ENCODE measurements at regions not wholly inside any gene's neighbourhood (a gene's known extent, or its start where the extent isn't known, plus 50 kb on each side); places are given as distances from the start of the nearest gene placed in this dataset.

DNA sequence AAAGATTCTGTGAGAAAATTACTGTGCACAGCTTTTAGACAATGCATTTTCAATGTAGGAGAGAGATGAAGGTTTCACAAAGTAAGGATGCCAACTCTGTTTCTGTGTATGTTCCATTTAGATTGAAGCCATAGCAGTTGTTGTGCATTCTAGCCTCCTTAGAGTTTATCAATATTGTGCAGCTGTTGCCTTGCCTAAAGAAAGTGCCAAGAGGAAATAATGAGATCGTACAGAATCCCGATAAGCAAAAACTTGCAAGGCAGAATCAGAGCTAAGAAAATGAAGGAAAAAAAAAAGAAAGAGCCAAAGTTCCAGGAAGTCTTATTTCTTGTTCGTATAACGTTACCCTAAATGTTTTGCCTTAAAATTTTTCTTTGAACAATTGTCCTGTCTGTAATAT lies 965.0 kb downstream of the DCDC2C start:
- no peaks in the 10 kb centered on the region for H3K79me2 ChIP-seq (ENCODE audit: insufficient read depth, low read length)
- no peak overlapping the region for H3K4me2 ChIP-seq (ENCODE audit: insufficient read depth, low read length)
- TF ChIP-seq EZH2 (IDR thresholded peaks at IDR 0.05; ENCODE audit: borderline replicate concordance, low read depth, low read length, severe bottlenecking) = no peak
- TF ChIP-seq, protein P1, sequence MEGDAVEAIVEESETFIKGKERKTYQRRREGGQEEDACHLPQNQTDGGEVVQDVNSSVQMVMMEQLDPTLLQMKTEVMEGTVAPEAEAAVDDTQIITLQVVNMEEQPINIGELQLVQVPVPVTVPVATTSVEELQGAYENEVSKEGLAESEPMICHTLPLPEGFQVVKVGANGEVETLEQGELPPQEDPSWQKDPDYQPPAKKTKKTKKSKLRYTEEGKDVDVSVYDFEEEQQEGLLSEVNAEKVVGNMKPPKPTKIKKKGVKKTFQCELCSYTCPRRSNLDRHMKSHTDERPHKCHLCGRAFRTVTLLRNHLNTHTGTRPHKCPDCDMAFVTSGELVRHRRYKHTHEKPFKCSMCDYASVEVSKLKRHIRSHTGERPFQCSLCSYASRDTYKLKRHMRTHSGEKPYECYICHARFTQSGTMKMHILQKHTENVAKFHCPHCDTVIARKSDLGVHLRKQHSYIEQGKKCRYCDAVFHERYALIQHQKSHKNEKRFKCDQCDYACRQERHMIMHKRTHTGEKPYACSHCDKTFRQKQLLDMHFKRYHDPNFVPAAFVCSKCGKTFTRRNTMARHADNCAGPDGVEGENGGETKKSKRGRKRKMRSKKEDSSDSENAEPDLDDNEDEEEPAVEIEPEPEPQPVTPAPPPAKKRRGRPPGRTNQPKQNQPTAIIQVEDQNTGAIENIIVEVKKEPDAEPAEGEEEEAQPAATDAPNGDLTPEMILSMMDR (IDR thresholded peaks at IDR 0.05; ENCODE audit: borderline replicate concordance, extremely low read depth, low read length, poor library complexity, severe bottlenecking) = no peak
- H3K9ac ChIP-seq (ENCODE audit: low read depth, low read length) = no peak overlapping the region
- no peak overlapping the region for H3K27ac ChIP-seq (ENCODE audit: low read length)
- no peaks in the 10 kb centered on the region for H3K9me3 ChIP-seq (ENCODE audit: insufficient read depth, low read length, severe bottlenecking)
- ATAC-seq (ENCODE audit: insufficient read depth, low read depth) (no peak), DNase-seq (no peak)
- H3K4me3 ChIP-seq (ENCODE audit: low read depth in 1 of 2, low read length in 2 of 2) = no peak overlapping the region
- H4K20me1 ChIP-seq (ENCODE audit: insufficient read depth, low read length) = no peaks in the 10 kb centered on the region
- H3K27me3 ChIP-seq (ENCODE audit: insufficient read depth, low read length, poor library complexity) = no peaks in the 10 kb centered on the region
- H3K36me3 ChIP-seq (ENCODE audit: insufficient read depth, low read length) = no peaks in the 10 kb centered on the region
- no peak overlapping the region for H2AFZ ChIP-seq (ENCODE audit: low read depth, low read length)
- peaks cover 7% of the 10 kb centered on the region for H3K4me1 ChIP-seq (ENCODE audit: insufficient read depth, low read length)

DNA sequence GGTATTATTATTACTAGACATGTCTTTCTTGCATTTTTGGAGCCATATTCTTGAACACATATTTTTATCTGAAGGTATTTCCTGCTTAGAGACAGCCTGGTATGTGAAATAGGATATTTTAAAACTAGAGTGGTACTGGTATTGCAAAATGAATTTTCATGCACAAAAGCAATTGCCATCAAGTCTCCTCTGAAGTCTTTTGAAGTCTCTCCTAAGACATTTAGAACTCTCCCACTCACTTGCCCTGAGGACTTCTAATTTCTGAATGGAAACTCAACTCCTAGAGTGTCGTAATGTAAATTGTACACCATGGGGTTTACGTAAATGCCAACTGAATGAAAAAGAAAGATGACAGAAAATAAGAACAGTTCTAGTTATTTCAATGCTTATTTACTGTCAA lies 967.0 kb downstream of the DCDC2C start:
- no peak overlapping the region for H3K27ac ChIP-seq (ENCODE audit: low read length)
- peaks cover 27% of the 10 kb centered on the region for H3K4me1 ChIP-seq (ENCODE audit: insufficient read depth, low read length)
- no peak overlapping the region for H3K4me3 ChIP-seq (ENCODE audit: low read depth in 1 of 2, low read length in 2 of 2)
- TF ChIP-seq EZH2 (IDR thresholded peaks at IDR 0.05; ENCODE audit: borderline replicate concordance, low read depth, low read length, severe bottlenecking) = no peak
- TF ChIP-seq, protein P1 (IDR thresholded peaks at IDR 0.05; ENCODE audit: borderline replicate concordance, extremely low read depth, low read length, poor library complexity, severe bottlenecking) = no peak
- ATAC-seq (ENCODE audit: insufficient read depth, low read depth) (no peak), DNase-seq (no peak)
- no peaks in the 10 kb centered on the region for H3K36me3 ChIP-seq (ENCODE audit: insufficient read depth, low read length)
- no peak overlapping the region for H3K4me2 ChIP-seq (ENCODE audit: insufficient read depth, low read length)
- H2AFZ ChIP-seq (ENCODE audit: low read depth, low read length) = no peak overlapping the region
- no peaks in the 10 kb centered on the region for H3K27me3 ChIP-seq (ENCODE audit: insufficient read depth, low read length, poor library complexity)
- no peaks in the 10 kb centered on the region for H4K20me1 ChIP-seq (ENCODE audit: insufficient read depth, low read length)
- no peak overlapping the region for H3K9ac ChIP-seq (ENCODE audit: low read depth, low read length)
- no peaks in the 10 kb centered on the region for H3K9me3 ChIP-seq (ENCODE audit: insufficient read depth, low read length, severe bottlenecking)
- no peaks in the 10 kb centered on the region for H3K79me2 ChIP-seq (ENCODE audit: insufficient read depth, low read length)

DNA sequence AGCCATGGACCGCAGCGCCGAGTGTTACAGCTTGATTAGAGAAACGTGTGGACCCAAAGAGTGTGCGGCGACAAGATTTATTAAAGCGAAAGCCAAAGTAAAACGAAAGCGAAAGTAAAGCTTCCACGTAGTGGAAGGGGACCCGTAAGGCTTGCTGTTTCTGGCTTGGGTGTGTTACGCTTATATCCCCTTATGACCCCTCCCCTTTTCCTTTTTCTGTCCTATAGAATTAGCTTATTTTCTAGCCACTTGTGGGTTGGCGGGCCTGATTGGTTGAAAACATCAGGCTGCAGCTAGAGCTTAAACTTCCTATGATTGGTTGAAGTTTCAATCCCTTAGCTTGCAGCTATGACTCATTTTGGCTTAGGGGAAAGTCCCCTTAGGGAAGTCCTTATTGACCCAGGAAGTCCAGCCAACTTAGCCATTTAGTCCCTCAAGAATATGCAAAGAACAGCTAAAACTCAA lies 969.7 kb downstream of the DCDC2C start:
- H3K36me3 ChIP-seq (ENCODE audit: insufficient read depth, low read length) = no peaks in the 10 kb centered on the region
- ATAC-seq (ENCODE audit: insufficient read depth, low read depth) (0 out of 3 replicates have a peak, but pooled peaks have one; percentile 18), DNase-seq (peak; percentile 33)
- H3K9me3 ChIP-seq (ENCODE audit: insufficient read depth, low read length, severe bottlenecking) = no peaks in the 10 kb centered on the region
- no peaks in the 10 kb centered on the region for H3K79me2 ChIP-seq (ENCODE audit: insufficient read depth, low read length)
- H3K27ac ChIP-seq (ENCODE audit: low read length) = peak overlapping the region; percentile 93
- peak overlapping the region; percentile 69 for H2AFZ ChIP-seq (ENCODE audit: low read depth, low read length)
- H4K20me1 ChIP-seq (ENCODE audit: insufficient read depth, low read length) = no peaks in the 10 kb centered on the region
- H3K27me3 ChIP-seq (ENCODE audit: insufficient read depth, low read length, poor library complexity) = no peaks in the 10 kb centered on the region
- H3K4me1 ChIP-seq (ENCODE audit: insufficient read depth, low read length) = peaks cover 32% of the 10 kb centered on the region
- H3K4me2 ChIP-seq (ENCODE audit: insufficient read depth, low read length) = peak overlapping the region; percentile 29; the same call in 1 of the 2 replicates
- TF ChIP-seq EZH2 (IDR thresholded peaks at IDR 0.05; ENCODE audit: borderline replicate concordance, low read depth, low read length, severe bottlenecking) = no peak
- TF ChIP-seq, protein P1 (IDR thresholded peaks at IDR 0.05; ENCODE audit: borderline replicate concordance, extremely low read depth, low read length, poor library complexity, severe bottlenecking) = no peak
- H3K9ac ChIP-seq (ENCODE audit: low read depth, low read length) = no peak overlapping the region
- peak overlapping the region in 1 of 2 experiments; percentile 25; a peak in 1 of 4 replicates for H3K4me3 ChIP-seq (ENCODE audit: low read depth in 1 of 2, low read length in 2 of 2)

Measured in DND-41 (cell line).